Forelimb muscle (tissue), 1 donor: ENCODE measurements at regions not wholly inside any gene's neighbourhood (a gene's known extent, or its start where the extent isn't known, plus 50 kb on each side); places are given as distances from the start of the nearest gene placed in this dataset.

Source experiments
- DNase-seq: peaks from one replicate; pipeline ENCODE4 v3.0.0-alpha.2; 2013; ENCODE audit warnings: low read depth

GRCh38 chrX:87727620-87728019 is 210.0 kb downstream of the KLHL4 start:
- no peak for DNase-seq

GRCh38 chrX:87728024-87728423 is 210.4 kb downstream of the KLHL4 start:
- no peak for DNase-seq

- DNase-seq = no peak
Measured at GRCh38 chrX:87728459-87728858, 210.9 kb downstream of the KLHL4 start.

- DNase-seq = no peak
Measured at GRCh38 chrX:87732133-87732532, 214.5 kb downstream of the KLHL4 start.

- no peak for DNase-seq
Measured at GRCh38 chrX:87736576-87736975, 219.0 kb downstream of the KLHL4 start.

- DNase-seq = no peak
Measured at GRCh38 chrX:87744391-87744790, 226.8 kb downstream of the KLHL4 start.

- no peak for DNase-seq
Measured at GRCh38 chrX:87755493-87755892, 237.9 kb downstream of the KLHL4 start.

GRCh38 chrX:87788976-87789375 is 271.4 kb downstream of the KLHL4 start:
- DNase-seq = no peak

GRCh38 chrX:87798039-87798438 is 280.4 kb downstream of the KLHL4 start:
- no peak for DNase-seq

GRCh38 chrX:87805829-87806490 is 288.4 kb downstream of the KLHL4 start:
- DNase-seq = no peak

- DNase-seq = no peak
Measured at GRCh38 chrX:87808576-87809243, 291.1 kb downstream of the KLHL4 start.

- no peak for DNase-seq
Measured at GRCh38 chrX:87813566-87813965, 296.0 kb downstream of the KLHL4 start.

GRCh38 chrX:87846956-87847355 is 329.4 kb downstream of the KLHL4 start:
- DNase-seq = no peak

GRCh38 chrX:87873347-87873941 is 355.8 kb downstream of the KLHL4 start:
- DNase-seq = no peak

GRCh38 chrX:87874043-87874442 is 356.4 kb downstream of the KLHL4 start:
- no peak for DNase-seq

GRCh38 chrX:87878926-87879325 is 361.3 kb downstream of the KLHL4 start:
- no peak for DNase-seq

- no peak for DNase-seq
Measured at GRCh38 chrX:87890437-87890836, 372.8 kb downstream of the KLHL4 start.

- DNase-seq = no peak
Measured at GRCh38 chrX:87895421-87895820, 377.8 kb downstream of the KLHL4 start.

- no peak for DNase-seq
Measured at GRCh38 chrX:87896057-87896456, 378.5 kb downstream of the KLHL4 start.

GRCh38 chrX:87900320-87900908 is 382.8 kb downstream of the KLHL4 start:
- no peak for DNase-seq

- peak; percentile 22 for DNase-seq
Measured at GRCh38 chrX:87901060-87901459, 383.5 kb downstream of the KLHL4 start.

- DNase-seq = no peak
Measured at GRCh38 chrX:87914726-87915125, 397.1 kb downstream of the KLHL4 start.

GRCh38 chrX:87924619-87925018 is 407.0 kb downstream of the KLHL4 start:
- no peak for DNase-seq
